GM12891 (cell line): ENCODE measurements at regions not wholly inside any gene's neighbourhood (a gene's known extent, or its start where the extent isn't known, plus 50 kb on each side); places are given as distances from the start of the nearest gene placed in this dataset.
A peak's percentile ranks its signal among the peaks of the same experiment; 100 is the strongest.

Experiments
- DNase-seq: peaks from one replicate; pipeline ENCODE4 v3.0.0; 2011; ENCODE audit warnings: low spot score; ENCODE audit not compliant: insufficient read length
- FAIRE-seq: peaks from 2 replicates; lab custom pipeline; 2011; peaks lifted over from hg19 to GRCh38; lab: Jason Lieb, UNC
- PAX5 ChIP-seq: IDR thresholded peaks from 2 replicates; pipeline ENCODE4 v1.6.1; 2011; ENCODE audit warnings: low read length, moderate library complexity, mild to moderate bottlenecking; ENCODE audit not compliant: insufficient read depth, severe bottlenecking
- POLR2A ChIP-seq: IDR thresholded peaks from 2 replicates; pipeline ENCODE4 v1.6.1; 2011; ENCODE audit warnings: low read depth, low read length, control low read depth
- POLR2AphosphoS5 ChIP-seq: IDR thresholded peaks from 2 replicates; pipeline ENCODE4 v1.6.1; 2011; ENCODE audit warnings: low read depth, low read length, control low read depth
- POU2F2 ChIP-seq: IDR thresholded peaks from 2 replicates; pipeline ENCODE4 v1.6.1; 2011; ENCODE audit warnings: low read depth, mild to moderate bottlenecking, control low read depth, low read length, moderate library complexity
- SPI1 ChIP-seq: IDR thresholded peaks from 2 replicates; pipeline ENCODE4 v1.6.1; 2011; ENCODE audit warnings: low read depth, low read length, control low read depth
- TAF1 ChIP-seq: IDR thresholded peaks from 2 replicates; pipeline ENCODE4 v1.6.1; 2011; ENCODE audit warnings: low read depth, low read length, control low read depth

DNA sequence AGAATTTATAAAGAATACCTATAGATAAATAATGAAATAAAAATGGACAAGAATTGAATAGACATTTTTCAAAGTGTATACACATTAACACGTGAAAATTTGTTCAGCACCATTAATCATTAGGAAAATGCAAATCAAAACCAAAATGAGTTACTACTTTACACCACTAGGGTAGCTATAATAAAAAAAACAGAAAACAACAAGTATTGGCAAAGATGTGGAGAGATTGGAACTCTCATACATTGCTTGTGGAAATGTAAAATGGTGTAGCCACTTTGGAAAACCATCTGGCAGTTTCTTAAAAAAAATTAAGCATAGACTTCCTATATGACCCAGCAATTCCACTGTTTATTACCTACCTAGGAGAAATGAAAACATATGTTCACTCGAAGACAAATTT is 172.8 kb upstream of the P2RY1 start:
- DNase-seq (no peak), FAIRE-seq (no peak)
- no peak for TF ChIP-seq POLR2A
- no peak for TF ChIP-seq PAX5
- TF ChIP-seq SPI1: no peak
- TF ChIP-seq POLR2AphosphoS5: no peak
- no peak for TF ChIP-seq POU2F2
- TF ChIP-seq TAF1: no peak

DNA sequence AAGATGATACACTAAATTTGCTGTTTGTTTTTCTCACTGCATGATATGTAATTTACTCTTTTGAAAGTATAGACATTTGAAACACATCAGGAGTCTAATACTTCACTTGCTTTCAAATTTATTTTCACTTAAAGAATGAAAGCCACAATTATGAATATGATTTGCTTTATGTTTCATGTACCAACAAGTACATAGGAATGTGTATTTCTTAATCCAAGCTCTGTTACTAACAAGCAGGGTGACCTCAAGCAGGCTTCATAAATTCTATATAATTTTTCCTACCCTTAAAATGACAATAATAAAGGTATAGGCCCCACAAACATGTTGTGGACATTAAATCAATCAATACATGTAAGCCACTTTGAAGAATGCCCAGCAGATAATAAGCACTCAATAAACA is 170.2 kb upstream of the P2RY1 start:
- DNase-seq (no peak), FAIRE-seq (no peak)
- TF ChIP-seq POLR2A (no peak), POLR2AphosphoS5 (no peak), POU2F2 (no peak), SPI1 (no peak)

DNA sequence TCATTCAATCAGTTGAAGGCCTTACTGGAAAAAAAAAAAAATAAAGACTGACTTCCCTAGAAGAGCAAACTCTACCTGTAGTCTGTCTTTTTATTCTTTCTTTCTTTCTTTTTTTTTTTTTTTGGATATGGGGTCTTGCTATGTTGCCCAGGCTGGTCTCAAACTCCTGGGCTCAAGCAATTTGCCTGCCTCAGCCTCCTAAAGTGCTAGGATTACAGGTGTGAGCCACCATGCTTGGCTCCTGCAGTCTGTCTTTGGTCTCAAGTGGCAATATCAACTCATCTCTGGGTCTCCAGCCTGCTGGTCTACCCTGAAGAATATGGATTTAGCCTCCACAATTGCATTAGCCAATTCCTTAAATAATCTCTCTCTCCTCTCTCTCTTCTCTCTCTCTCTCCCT is 167.7 kb upstream of the P2RY1 start:
- no peak for DNase-seq
- TF ChIP-seq POU2F2 (no peak), POLR2AphosphoS5 (no peak), POLR2A (no peak), SPI1 (no peak), PAX5 (no peak), TAF1 (no peak)
- no peak for FAIRE-seq

DNA sequence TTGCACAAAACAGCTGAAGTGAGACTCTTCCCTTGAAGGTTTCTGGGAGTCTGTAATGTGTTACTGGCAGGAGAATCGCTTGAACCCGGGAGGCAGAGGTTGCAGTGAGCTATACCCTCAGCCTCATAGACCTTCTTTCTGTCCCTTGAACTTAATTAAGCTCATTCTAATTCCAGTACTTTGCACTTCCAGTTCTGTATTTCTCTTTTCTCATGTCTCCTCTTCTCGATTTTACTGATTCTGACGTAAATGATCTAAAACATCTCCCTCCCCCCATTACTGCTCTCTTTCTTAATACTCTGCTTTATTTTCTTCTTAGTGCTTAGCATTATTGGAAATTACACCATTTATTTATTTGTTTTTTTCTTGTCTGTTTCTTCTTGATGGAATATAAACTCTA is 165.4 kb upstream of the P2RY1 start:
- DNase-seq: no peak
- no peak for TF ChIP-seq POLR2AphosphoS5
- peak; percentile 59 for TF ChIP-seq SPI1
- no peak for FAIRE-seq

DNA sequence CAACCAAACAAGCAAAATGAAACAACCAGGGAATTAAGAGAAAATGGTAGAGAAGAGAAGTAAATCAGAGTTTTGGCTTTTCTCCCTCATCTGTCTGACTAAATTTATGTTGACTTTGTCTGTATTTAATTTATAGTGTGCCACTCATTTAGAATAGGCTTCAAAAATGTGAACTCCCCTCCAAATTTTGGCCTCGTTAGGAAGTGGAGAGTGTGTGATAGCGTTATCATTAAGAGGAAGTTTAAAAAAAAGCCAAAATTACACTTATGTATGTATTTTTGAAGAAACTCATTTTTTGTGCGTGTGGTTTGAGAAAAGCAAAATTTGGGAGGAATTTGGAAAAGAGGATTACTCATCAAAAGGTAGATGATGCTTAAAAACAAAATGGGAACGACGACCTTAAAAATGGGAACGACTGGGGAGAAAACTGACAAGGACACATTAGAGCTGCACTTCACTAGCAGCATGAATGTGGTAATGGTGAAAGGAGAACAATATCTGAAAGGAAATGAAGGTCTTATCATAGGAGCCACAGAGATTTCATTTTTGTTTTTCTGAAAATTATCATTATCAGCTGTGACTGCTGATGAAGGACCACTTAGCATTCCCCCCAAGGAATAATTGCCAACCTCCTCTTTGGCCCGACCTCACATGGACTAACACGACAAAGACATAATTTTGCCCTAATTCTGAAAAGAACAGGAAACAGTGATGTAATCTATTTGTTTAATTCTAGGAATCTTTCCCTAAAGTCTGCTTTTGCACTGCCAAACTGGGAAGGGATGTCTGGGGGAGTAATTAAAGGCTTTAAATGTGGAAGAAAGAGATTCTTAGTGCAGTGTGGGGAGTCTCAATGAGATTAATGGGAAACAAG is 163.2 kb upstream of the P2RY1 start:
- DNase-seq (no peak), FAIRE-seq (no peak)
- no peak for TF ChIP-seq POU2F2
- TF ChIP-seq PAX5: no peak
- no peak for TF ChIP-seq POLR2AphosphoS5
- TF ChIP-seq TAF1: no peak
- TF ChIP-seq SPI1: no peak
- TF ChIP-seq POLR2A: no peak

DNA sequence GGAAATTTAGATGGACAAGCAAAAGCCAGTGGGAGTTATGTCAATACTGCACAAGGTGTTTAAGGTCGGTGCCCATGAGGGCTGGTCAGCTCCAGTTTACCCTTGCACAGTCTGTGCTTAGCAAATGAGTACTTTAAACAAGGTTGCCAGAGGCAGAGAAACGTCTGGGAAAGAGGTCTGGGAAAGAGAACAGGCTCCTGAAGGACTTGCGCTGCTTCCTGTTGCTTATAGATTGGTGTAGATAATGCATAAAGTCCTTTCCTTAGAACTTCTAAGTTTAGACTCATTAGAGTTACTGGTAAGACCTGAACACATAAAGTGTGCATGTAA is 162.6 kb upstream of the P2RY1 start:
- no peak for FAIRE-seq
- TF ChIP-seq TAF1 (no peak), POLR2A (no peak), PAX5 (no peak), POLR2AphosphoS5 (no peak), POU2F2 (no peak), SPI1 (no peak)
- no peak for DNase-seq

DNA sequence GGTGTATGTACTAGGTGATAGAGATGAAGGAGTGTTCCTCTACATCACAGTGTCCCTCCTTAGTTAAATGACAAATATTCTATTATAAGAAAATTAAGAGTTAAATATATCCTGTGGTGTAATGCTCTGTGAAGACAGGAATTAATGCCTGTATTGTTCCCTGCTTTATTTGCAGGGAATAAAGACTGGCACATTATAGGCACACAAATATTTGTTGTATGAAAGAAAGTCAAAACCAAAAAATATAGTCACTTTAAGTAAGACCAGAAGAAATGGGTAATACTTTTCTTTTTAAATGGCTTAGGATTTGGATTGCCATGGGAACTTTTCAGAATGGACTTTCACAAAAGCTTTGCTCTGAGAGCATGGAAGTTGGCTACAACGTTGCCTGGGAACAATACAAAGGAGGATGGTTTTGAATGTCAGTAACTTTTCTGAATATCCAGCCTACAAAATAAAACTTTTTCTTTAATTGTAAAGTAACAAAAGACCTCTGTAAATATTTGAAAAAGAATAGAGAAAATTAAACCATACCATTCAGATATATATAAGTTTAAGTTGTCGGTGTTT is 158.0 kb upstream of the P2RY1 start:
- no peak for FAIRE-seq
- TF ChIP-seq POLR2AphosphoS5: no peak
- TF ChIP-seq POLR2A: no peak
- no peak for TF ChIP-seq POU2F2
- TF ChIP-seq PAX5: no peak
- no peak for TF ChIP-seq SPI1
- no peak for TF ChIP-seq TAF1

DNA sequence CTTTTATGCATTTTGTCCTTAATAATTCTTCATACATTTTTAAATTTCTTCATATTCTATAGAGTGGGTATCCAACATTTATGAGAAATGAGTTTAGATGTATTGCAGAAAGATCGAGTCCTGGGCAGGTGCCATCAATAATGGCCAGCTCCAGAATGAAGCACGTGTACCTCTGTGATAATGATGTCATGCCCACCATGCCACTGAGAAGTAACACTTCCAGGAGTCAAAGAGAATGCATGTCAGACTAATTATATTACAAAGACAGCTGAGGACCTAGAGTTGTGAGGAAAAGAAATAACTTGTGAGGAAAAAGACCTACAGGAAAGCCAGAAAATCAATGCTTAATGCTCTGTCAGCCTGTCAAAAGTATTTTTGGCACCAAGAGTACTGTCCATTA is 157.4 kb upstream of the P2RY1 start:
- no peak for FAIRE-seq
- no peak for TF ChIP-seq POLR2A
- no peak for TF ChIP-seq POLR2AphosphoS5
- TF ChIP-seq POU2F2: no peak
- no peak for TF ChIP-seq SPI1
- no peak for TF ChIP-seq PAX5
- no peak for TF ChIP-seq TAF1
- DNase-seq: no peak

More for the DNA sequence above, 158.0 kb upstream of the P2RY1 start:
- DNase-seq: no peak

DNA sequence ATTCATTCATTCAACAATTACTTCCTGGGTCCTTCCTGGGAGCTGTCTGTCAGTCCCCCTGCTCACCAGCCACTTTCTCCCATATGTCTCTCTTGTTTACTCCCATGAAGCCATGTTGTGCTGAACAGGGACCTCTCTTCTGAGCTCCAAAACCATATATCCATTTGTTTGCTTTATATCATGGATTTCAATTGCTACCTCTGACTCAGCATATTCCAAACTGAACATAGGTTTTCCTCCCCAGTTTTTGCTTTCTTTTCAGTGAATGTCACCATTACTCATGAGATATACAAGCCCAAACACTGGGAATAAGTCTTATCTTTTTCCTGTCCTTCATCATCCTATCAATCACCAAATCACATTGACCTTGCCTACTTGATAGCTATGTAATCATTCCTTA is 152.5 kb upstream of the P2RY1 start:
- FAIRE-seq: no peak
- DNase-seq: no peak
- TF ChIP-seq POLR2A: no peak
- TF ChIP-seq POLR2AphosphoS5: no peak
- no peak for TF ChIP-seq POU2F2
- TF ChIP-seq SPI1: no peak
- TF ChIP-seq TAF1: no peak
- TF ChIP-seq PAX5: no peak

DNA sequence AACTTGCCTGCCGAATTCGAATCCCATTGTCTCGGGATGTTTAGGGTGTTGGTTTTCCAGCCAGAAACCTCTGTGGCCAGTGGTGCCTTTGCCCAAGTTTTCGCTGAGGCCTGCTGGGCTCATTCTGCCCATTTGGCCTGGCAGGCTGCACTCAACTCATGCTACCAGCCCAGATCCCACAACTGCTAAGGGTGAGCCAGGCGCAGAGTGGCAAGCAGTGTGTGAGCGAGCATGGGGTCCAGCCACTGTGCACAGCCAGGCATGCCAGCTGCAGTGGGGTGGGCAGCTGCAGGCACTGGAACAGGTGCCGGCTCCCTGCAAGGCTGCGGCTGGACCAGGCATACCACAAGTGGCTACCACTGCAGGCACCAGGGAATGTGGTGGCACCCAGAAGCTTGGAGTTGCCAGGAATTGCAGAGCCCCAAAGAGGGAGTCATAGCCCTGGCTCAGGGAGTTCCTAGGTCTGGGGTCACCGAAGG is 151.4 kb upstream of the P2RY1 start:
- TF ChIP-seq SPI1 (no peak), POLR2A (no peak), PAX5 (no peak), POU2F2 (no peak), POLR2AphosphoS5 (no peak), TAF1 (no peak)
- FAIRE-seq (no peak), DNase-seq (no peak)
